ENCODE measurements at regions not wholly inside any gene's neighbourhood (a gene's known extent, or its start where the extent isn't known, plus 50 kb on each side); places are given as distances from the start of the nearest gene placed in this dataset.
"Not testable (repeated sequence)": the region's sequence is repeated elsewhere in the genome, so short reads cannot be mapped to it uniquely, and the experiment has no call there.

GRCh38 chr4:171334549-171334948 is 478.7 kb upstream of the GALNTL6 start:
- CTCF ChIA-PET = interaction anchor here (0.7 kb wide), 1 partner anchor 621 kb away, joined by 3 read pairs; no protein-coding TSS in a partner anchor
- Mint-ChIP-seq H3K4me3 (ENCODE audit: unreplicated experiment) (no peak overlapping the region), H3K4me1 (ENCODE audit: insufficient read depth, unreplicated experiment) (no peaks in the 10 kb centered on the region), H3K27me3 (ENCODE audit: insufficient read depth, unreplicated experiment) (peaks cover 12% of the 10 kb centered on the region), H3K36me3 (ENCODE audit: insufficient read depth, unreplicated experiment) (no peaks in the 10 kb centered on the region), H3K27ac (ENCODE audit: low read depth, unreplicated experiment) (no peak overlapping the region), H3K9me3 (ENCODE audit: unreplicated experiment) (no peaks in the 10 kb centered on the region)
- intact Hi-C loops (cut with micrococcal nuclease) = no loop called here
- no peak for DNase-seq (ENCODE audit: unreplicated experiment)
- POLR2A ChIA-PET = no interaction called here
- TF ChIP-seq, protein P1, sequence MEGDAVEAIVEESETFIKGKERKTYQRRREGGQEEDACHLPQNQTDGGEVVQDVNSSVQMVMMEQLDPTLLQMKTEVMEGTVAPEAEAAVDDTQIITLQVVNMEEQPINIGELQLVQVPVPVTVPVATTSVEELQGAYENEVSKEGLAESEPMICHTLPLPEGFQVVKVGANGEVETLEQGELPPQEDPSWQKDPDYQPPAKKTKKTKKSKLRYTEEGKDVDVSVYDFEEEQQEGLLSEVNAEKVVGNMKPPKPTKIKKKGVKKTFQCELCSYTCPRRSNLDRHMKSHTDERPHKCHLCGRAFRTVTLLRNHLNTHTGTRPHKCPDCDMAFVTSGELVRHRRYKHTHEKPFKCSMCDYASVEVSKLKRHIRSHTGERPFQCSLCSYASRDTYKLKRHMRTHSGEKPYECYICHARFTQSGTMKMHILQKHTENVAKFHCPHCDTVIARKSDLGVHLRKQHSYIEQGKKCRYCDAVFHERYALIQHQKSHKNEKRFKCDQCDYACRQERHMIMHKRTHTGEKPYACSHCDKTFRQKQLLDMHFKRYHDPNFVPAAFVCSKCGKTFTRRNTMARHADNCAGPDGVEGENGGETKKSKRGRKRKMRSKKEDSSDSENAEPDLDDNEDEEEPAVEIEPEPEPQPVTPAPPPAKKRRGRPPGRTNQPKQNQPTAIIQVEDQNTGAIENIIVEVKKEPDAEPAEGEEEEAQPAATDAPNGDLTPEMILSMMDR (IDR thresholded peaks at IDR 0.05; ENCODE audit: unreplicated experiment) = no peak
- no TSS peak for BruUV-seq (replicated peaks)

DNA sequence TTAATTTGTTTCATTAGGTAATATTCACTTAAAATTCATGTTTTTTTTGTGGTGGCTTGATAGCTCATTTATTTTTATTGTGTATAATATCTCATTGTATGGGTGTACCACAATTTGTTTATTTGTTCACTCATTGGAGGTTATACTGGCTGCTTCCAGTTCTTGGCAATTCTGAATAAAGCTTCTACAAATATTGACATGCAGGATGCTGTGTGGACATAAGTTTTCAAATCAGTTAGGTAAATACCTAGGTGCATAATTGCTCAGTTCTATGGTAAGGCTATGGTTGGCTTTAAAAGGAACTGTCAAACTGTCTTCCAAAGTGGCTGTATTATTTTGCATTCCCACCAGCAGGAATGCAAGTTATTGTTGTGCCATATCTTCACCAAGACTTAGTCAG is 504.5 kb upstream of the GALNTL6 start:
- Mint-ChIP-seq H3K9me3 (ENCODE audit: unreplicated experiment) (peaks cover 5% of the 10 kb centered on the region), H3K4me1 (ENCODE audit: insufficient read depth, unreplicated experiment) (no peaks in the 10 kb centered on the region), H3K4me3 (ENCODE audit: unreplicated experiment) (no peak overlapping the region), H3K36me3 (ENCODE audit: insufficient read depth, unreplicated experiment) (no peaks in the 10 kb centered on the region), H3K27me3 (ENCODE audit: insufficient read depth, unreplicated experiment) (peaks cover 80% of the 10 kb centered on the region), H3K27ac (ENCODE audit: low read depth, unreplicated experiment) (no peak overlapping the region)
- TF ChIP-seq, protein P1 (IDR thresholded peaks at IDR 0.05; ENCODE audit: unreplicated experiment) = no peak
- intact Hi-C loops (cut with micrococcal nuclease) = no loop called here
- DNase-seq (ENCODE audit: unreplicated experiment) = no peak
- ChIA-PET CTCF (interaction anchor here (0.7 kb wide), 1 partner anchor 230 kb away, joined by 3 read pairs; no protein-coding TSS in a partner anchor), POLR2A (no interaction called here)
- no TSS peak for BruUV-seq (replicated peaks)

DNA sequence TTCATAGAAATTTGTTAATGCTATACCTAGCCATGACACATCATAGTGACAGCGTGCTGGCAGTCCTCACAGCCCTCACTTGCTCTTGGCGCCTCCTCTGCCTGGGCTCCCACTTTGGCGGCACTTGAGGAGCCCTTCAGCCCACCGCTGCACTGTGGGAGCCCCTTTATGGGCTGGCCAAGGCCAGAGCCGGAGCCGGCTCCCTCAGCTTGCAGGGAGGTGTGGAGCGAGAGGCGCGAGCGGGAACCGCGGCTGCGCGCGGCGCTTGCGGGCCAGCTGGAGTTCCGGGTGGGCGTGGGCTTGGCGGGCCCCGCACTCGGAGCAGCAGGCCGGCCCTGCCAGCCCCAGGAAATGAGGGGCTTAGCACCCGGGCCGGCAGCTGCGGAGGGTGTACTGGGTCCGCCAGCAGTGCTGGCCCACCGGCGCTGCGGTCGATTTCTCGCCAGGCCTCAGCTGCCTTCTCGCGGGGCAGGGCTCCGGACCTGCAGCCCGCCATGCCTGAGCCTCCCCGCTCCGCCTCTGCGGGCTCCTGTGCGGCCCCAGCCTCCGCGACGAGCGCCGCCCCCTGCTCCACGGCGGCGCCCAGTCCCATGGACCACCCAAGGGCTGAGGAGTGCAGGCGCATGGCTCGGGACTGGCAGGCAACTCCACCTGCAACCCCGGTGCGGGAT is 515.0 kb upstream of the GALNTL6 start:
- H3K9me3 Mint-ChIP-seq (ENCODE audit: unreplicated experiment); POLR2A ChIA-PET; H3K27ac Mint-ChIP-seq (ENCODE audit: low read depth, unreplicated experiment); H3K4me1 Mint-ChIP-seq (ENCODE audit: insufficient read depth, unreplicated experiment); H3K4me3 Mint-ChIP-seq (ENCODE audit: unreplicated experiment); DNase-seq (ENCODE audit: unreplicated experiment); H3K36me3 Mint-ChIP-seq (ENCODE audit: insufficient read depth, unreplicated experiment); BruUV-seq (replicated peaks); intact Hi-C loops (cut with micrococcal nuclease); CTCF ChIA-PET: not testable (repeated sequence)
- H3K27me3 Mint-ChIP-seq (ENCODE audit: insufficient read depth, unreplicated experiment) = peaks cover 16% of the 10 kb centered on the region

GRCh38 chr4:171288816-171289432 is 524.3 kb upstream of the GALNTL6 start:
- no peak overlapping the region for H3K27ac Mint-ChIP-seq (ENCODE audit: low read depth, unreplicated experiment)
- TF ChIP-seq, protein P1 (IDR thresholded peaks at IDR 0.05; ENCODE audit: unreplicated experiment) = no peak
- H3K27me3 Mint-ChIP-seq (ENCODE audit: insufficient read depth, unreplicated experiment) = peaks cover 87% of the 10 kb centered on the region

More at GRCh38 chr4:171288816-171289432, 524.3 kb upstream of the GALNTL6 start:
- ChIA-PET POLR2A (no interaction called here), CTCF (no interaction called here)
- H3K9me3 Mint-ChIP-seq (ENCODE audit: unreplicated experiment) = no peaks in the 10 kb centered on the region
- H3K4me1 Mint-ChIP-seq (ENCODE audit: insufficient read depth, unreplicated experiment) = no peaks in the 10 kb centered on the region
- no peak overlapping the region for H3K4me3 Mint-ChIP-seq (ENCODE audit: unreplicated experiment)
- intact Hi-C loops (cut with micrococcal nuclease) = no loop called here
- no TSS peak for BruUV-seq (replicated peaks)
- H3K36me3 Mint-ChIP-seq (ENCODE audit: insufficient read depth, unreplicated experiment) = no peaks in the 10 kb centered on the region
- DNase-seq (ENCODE audit: unreplicated experiment) = no peak
